HUES48 (cell line): ENCODE measurements at regions not wholly inside any gene's neighbourhood (a gene's known extent, or its start where the extent isn't known, plus 50 kb on each side); places are given as distances from the start of the nearest gene placed in this dataset.
"Not testable (repeated sequence)": the region's sequence is repeated elsewhere in the genome, so short reads cannot be mapped to it uniquely, and the experiment has no call there.

Experiments
- H3K27ac ChIP-seq: one replicate; pipeline ENCODE4 v1.7.0; 2013; ENCODE audit warnings: low read depth, low read length, inconsistent platforms
- H3K27me3 ChIP-seq: 2 replicates; pipeline ENCODE4 v1.6.1; 2013; ENCODE audit warnings: mild to moderate bottlenecking, low read length; ENCODE audit not compliant: control insufficient read depth, insufficient read depth
- H3K36me3 ChIP-seq: 2 replicates; pipeline ENCODE4 v1.6.1; 2013; ENCODE audit warnings: low read length; ENCODE audit not compliant: control insufficient read depth, insufficient read depth
- H3K4me1 ChIP-seq: 2 replicates; pipeline ENCODE4 v1.6.1; 2013; ENCODE audit warnings: mild to moderate bottlenecking, low read length; ENCODE audit not compliant: control insufficient read depth, insufficient read depth
- H3K4me3 ChIP-seq: 2 replicates; pipeline ENCODE4 v1.5.1; 2013; ENCODE audit warnings: mild to moderate bottlenecking, low read depth, low read length
- H3K9ac ChIP-seq: 2 replicates; pipeline ENCODE4 v1.6.1; 2013; ENCODE audit warnings: mild to moderate bottlenecking, low read depth, low read length, moderate library complexity
- H3K9me3 ChIP-seq: 2 replicates; pipeline ENCODE4 v1.6.1; 2013; ENCODE audit warnings: low read length; ENCODE audit not compliant: control insufficient read depth, insufficient read depth

DNA sequence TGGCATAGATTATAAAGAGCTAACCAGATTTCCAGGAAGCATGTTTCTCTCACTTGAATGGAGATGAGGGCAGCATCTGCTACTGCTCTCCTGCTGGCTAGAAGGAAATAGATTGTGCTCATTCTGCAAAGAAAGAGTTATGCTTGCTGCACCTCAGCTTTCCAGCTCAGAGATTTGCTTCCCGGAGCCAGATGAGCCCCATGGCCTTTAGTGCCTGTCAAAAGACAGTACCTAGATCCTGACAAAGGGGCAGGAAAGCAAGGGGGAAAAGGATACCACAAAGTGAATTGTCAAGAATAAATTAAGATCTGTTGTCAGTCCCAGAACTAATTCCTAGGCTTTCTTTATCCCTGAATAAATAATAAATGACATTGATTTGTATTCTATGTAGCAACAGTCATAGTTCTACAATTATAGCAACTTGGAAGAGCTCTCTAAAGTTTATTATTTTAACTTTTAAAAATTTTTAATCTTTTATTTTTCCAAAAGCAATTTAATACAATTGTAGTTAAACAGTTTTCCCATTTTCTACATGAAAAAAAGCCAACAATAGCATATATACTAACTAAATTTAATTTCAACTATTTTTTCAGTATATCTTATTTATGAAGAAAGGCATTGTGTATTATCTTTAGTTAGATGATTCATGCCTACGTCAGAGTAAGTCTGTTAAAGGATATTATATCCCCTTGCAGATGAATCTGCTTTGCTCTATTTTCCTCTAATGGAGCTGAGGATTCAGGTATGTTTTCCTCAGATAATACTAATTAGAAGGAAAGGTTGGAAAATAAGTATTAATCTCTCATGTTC, 306.1 kb upstream of the DDI1 start:
- Histone ChIP-seq H3K4me3 (no peak overlapping the region), H3K9me3 (peaks cover 21% of the 10 kb centered on the region), H3K36me3 (no peaks in the 10 kb centered on the region), H3K27ac (no peak overlapping the region), H3K27me3 (no peaks in the 10 kb centered on the region), H3K9ac (no peak overlapping the region), H3K4me1 (no peaks in the 10 kb centered on the region)

- Histone ChIP-seq H3K27ac (no peak overlapping the region), H3K36me3 (no peaks in the 10 kb centered on the region), H3K9ac (no peak overlapping the region), H3K27me3 (no peaks in the 10 kb centered on the region), H3K4me1 (0 out of 2 replicates have a peak, but pooled peaks cover under 1% of the 10 kb centered on the region), H3K4me3 (no peak overlapping the region), H3K9me3 (peaks cover 8% of the 10 kb centered on the region)
Observed at GRCh38 chr11:103731670-103732069, 304.8 kb upstream of the DDI1 start.

GRCh38 chr11:103733889-103734288, 302.6 kb upstream of the DDI1 start:
- Histone ChIP-seq H3K27ac (no peak overlapping the region), H3K9me3 (no peaks in the 10 kb centered on the region), H3K27me3 (no peaks in the 10 kb centered on the region), H3K4me3 (no peak overlapping the region), H3K9ac (no peak overlapping the region), H3K36me3 (no peaks in the 10 kb centered on the region), H3K4me1 (peaks cover 20% of the 10 kb centered on the region)

DNA sequence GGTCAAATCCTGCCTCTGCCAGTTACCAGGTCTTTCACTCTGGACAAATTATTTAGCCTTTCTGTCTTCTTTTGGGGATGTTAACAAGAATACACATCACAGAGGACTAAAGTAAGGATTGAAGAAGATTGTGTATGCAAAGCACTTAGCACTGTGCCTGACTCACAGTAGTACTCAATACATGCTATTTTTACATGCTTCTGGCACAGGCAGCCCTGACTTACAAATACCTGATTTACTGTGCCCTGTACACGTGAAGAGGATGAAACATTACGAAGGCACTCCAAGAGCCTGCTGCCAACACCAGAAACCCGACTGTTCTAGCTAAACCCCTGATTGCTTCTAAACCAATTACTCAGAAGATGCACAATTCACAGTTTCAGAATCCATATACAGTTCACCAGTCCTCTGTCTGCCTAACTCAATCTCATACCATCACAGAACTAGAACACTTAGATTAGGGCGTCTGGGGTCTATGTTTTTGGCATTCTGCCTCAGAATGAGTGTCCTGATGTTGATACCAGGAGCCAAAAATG, 300.9 kb upstream of the DDI1 start:
- Histone ChIP-seq H3K27me3 (no peaks in the 10 kb centered on the region), H3K4me1 (peaks cover 21% of the 10 kb centered on the region), H3K27ac (no peak overlapping the region), H3K4me3 (no peak overlapping the region), H3K9me3 (no peaks in the 10 kb centered on the region), H3K9ac (no peak overlapping the region), H3K36me3 (no peaks in the 10 kb centered on the region)

DNA sequence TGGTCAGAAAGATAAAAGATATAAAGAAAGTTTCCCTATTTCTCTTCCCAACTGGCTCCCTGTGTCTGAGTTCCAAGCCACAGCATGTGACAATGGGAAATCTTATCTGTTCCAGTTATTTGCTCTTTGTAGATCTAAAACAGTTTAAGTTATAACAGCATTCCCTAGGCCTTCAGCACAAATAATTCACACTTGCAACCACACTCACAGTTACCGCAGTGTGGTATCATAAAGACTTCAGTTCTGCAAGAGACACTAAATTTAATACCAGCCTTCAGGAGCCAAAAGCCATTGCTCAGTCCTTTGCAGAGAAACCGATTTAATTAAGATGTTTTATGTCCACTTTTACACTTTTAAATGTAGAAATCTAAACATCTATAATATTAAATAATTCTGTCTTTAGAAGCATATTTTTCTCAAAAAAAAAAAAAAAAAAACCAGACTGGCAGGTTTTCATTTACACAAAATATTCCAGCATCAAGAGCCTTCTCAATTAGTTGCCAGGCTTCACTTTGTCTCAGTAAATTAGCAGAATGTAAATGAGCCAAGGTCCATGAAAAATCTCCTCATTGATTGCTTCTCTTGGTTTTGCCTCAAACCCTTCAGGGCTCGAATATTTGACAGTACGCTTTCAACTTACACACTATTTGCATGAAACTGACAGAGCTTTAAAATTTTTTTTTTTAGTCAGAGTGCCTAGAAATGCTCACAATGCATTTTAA, 300.0 kb upstream of the DDI1 start:
- H3K4me3 ChIP-seq, result no peak overlapping the region
- H3K9me3 ChIP-seq, result no peaks in the 10 kb centered on the region
- H3K4me1 ChIP-seq, result peaks cover 21% of the 10 kb centered on the region
- H3K36me3 ChIP-seq, result no peaks in the 10 kb centered on the region
- no peak overlapping the region for H3K27ac ChIP-seq
- no peaks in the 10 kb centered on the region for H3K27me3 ChIP-seq
- no peak overlapping the region for H3K9ac ChIP-seq

DNA sequence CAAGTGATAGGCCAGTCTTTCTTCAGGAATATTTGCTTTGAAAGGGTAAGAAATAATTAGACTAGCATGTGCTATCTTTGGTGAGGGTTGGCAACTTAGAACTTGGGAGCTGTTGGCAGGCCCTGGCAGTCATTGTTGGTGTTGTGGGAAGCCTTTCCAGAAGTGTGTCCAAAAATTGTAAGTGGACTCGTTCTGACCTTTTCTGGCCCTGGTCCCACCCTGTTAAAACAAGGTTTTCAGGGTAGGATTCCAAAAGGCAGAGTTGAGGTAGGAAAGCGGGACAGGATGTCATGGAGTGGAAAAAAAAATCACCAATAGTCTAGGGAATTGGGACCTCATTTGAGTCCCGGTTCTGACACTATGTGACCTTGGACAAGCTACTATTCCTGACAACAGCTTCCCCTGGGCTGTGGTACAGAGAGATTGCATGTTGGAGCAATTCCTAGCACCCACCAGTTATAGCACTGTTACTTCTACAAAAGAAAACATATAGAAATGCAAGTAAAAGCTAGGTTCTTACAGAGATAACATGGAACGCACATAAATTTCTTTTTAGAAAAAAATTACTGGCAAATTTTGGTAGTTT, 299.3 kb upstream of the DDI1 start:
- H3K9ac ChIP-seq, result no peak overlapping the region
- no peaks in the 10 kb centered on the region for H3K36me3 ChIP-seq
- no peaks in the 10 kb centered on the region for H3K9me3 ChIP-seq
- H3K27me3 ChIP-seq, result no peaks in the 10 kb centered on the region
- no peak overlapping the region for H3K4me3 ChIP-seq
- H3K27ac ChIP-seq, result no peak overlapping the region
- peaks cover 21% of the 10 kb centered on the region for H3K4me1 ChIP-seq

DNA sequence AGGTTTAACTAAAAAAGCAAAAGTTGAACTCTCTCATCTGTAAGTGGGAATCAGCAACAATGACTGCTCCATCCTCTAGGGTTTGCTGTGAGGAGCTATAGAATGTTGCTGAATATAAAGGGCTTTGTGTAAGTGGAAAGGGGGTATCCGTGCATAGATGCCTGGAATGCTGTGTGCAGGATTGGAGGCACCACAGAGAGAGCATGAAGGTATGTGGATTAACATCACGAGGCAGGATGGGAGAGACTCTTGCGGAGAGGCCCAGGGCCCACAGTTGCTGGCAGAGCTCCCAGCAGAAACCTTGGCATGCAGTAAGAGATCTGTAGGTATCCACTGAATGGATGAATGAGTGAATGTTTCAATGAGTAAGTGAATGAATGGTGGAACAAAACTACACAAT, 298.7 kb upstream of the DDI1 start:
- no peaks in the 10 kb centered on the region for H3K9me3 ChIP-seq
- H3K4me1 ChIP-seq, result peaks cover 21% of the 10 kb centered on the region
- H3K27me3 ChIP-seq, result no peaks in the 10 kb centered on the region
- H3K4me3 ChIP-seq, result no peak overlapping the region
- no peaks in the 10 kb centered on the region for H3K36me3 ChIP-seq
- no peak overlapping the region for H3K27ac ChIP-seq
- no peak overlapping the region for H3K9ac ChIP-seq

DNA sequence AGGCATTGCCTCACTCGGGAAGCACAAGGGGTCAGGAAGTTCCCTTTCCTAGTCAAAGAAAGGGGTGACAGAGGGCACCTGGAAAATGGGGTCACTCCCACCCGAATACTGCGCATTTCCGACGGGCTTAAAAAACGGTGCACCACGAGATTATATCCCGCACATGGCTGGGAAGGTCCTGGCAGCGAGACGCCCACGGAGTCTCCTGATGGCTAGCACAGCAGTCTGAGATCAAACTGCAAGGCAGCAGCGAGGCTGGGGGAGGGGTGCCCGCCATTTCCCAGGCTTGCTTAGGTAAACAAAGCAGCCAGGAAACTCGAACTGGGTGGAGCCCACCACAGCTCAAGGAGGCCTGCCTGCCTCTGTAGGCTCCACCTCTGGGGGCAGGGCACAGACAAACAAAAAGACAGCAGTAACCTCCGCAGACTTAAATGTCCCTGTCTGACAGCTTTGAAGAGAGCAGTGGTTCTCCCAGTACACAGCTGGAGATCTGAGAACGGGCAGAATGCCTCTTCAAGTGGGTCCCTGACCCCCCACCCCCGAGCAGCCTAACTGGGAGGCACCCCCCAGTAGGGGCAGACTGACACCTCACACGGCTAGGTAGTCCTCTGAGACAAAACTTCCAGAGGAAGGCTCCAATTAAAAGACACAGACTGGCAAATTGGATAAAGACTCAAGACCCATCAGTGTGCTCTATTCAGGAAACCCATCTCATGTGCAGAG, 297.2 kb upstream of the DDI1 start:
- Histone ChIP-seq H3K9ac (peak overlapping the region; percentile 82), H3K4me1 (peaks cover 21% of the 10 kb centered on the region), H3K4me3 (peak overlapping the region; percentile 50; the same call in 1 of the 2 replicates), H3K27ac (peak overlapping the region; percentile 66)
- not testable (repeated sequence) for H3K27me3 ChIP-seq, H3K9me3 ChIP-seq, H3K36me3 ChIP-seq

DNA sequence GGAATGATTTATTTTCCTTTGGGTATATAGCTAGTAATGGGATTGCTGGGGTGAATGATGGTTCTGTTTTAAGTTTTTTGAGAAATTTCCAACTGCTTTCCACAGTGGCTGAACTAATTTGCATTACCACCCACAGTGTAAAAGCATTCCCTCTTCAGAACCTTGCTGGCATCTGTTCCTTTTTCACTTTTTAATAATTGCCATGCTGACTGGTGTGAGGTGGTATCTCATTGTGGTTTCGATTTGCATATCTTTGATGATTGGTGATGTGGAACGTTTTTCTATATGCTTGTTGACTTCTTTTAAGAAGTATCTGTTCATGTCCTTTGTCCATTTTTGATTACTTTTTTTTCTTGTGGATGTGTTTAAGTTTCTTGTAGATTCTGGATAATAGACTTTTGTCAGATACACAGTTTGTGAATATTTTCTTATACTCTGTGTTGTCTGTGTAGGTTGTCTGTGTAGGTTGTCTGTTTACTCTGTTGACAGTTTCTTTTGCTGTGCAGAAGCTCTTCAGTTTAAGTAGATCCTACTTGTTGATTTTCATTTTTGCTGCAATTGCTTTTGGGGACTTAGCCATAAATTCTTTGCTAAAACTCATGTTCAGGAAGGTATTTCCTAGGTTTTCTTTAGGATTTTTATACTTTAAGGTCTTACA, 291.8 kb upstream of the DDI1 start:
- H3K9ac ChIP-seq, result no peak overlapping the region
- no peaks in the 10 kb centered on the region for H3K27me3 ChIP-seq
- H3K36me3 ChIP-seq, result no peaks in the 10 kb centered on the region
- no peaks in the 10 kb centered on the region for H3K4me1 ChIP-seq
- H3K4me3 ChIP-seq, result no peak overlapping the region
- no peak overlapping the region for H3K27ac ChIP-seq
- no peaks in the 10 kb centered on the region for H3K9me3 ChIP-seq

GRCh38 chr11:103749158-103749557, 287.3 kb upstream of the DDI1 start:
- Histone ChIP-seq H3K36me3 (no peaks in the 10 kb centered on the region), H3K4me3 (no peak overlapping the region), H3K9ac (no peak overlapping the region), H3K4me1 (no peaks in the 10 kb centered on the region), H3K27me3 (no peaks in the 10 kb centered on the region), H3K27ac (no peak overlapping the region), H3K9me3 (no peaks in the 10 kb centered on the region)
